ENCODE measurements at regions not wholly inside any gene's neighbourhood (a gene's known extent, or its start where the extent isn't known, plus 50 kb on each side); places are given as distances from the start of the nearest gene placed in this dataset.
"Not testable (repeated sequence)": the region's sequence is repeated elsewhere in the genome, so short reads cannot be mapped to it uniquely, and the experiment has no call there.

DNA sequence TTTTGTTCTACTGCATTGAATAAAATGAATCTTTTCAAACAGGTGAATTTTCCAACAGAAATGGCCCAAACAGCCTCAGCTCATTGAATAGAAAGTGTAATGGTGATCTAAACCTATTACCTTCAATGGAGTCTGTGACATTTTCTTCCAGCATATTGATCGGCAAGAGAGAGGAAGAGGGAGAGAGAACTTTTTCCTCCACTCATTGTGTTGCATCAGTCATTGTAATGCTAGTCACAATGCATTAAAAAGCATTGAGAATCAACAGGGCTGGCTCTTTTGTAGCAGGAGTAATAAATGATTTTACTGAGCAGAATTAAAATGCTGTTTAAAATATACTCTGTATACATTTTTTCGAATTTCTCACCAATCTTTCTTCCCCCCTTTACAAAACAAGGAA, 1794.5 kb upstream of the CELF4 start:
- no peak for DNase-seq (ENCODE audit: low spot score)

DNA sequence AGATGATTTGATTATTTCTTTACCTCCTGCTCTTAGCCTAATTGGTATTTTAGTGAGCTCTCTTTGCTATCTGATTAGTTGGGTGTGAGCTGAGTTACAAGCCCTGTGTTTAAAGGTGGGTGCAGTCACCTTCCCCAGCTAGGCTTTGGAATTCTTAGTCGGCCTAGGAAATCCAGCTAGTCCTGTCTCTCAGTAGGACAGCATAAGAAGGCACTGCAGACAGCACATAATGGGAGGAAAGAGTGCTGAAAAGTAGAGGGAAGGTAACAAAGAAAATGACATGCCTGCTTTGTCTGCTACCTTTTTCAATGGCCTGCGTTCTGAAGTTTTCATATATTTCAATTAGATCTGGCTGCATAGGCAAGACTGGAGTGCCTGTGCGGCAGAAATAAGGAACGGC, 1794.0 kb upstream of the CELF4 start:
- DNase-seq (ENCODE audit: low spot score) = no peak

DNA sequence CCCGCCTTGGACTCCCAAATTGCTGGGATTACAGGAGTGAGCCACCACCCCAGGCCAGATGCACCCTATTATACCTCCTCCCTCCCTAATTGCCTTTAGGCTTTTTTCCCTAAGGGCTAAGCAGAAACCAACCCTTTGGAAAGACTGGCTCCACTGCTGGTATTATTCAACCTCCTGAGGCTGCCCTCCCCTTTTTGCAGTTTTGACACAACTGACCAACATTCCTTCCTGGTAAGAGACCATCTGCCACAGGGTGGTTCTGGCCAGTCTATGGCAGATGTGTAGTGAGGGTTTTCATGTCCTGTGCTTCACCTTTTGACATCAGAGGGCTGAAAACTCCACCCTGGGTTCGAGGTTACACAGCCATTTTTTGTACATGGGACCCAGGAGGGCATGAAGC, 1785.3 kb upstream of the CELF4 start:
- no peak for DNase-seq (ENCODE audit: low spot score)

DNA sequence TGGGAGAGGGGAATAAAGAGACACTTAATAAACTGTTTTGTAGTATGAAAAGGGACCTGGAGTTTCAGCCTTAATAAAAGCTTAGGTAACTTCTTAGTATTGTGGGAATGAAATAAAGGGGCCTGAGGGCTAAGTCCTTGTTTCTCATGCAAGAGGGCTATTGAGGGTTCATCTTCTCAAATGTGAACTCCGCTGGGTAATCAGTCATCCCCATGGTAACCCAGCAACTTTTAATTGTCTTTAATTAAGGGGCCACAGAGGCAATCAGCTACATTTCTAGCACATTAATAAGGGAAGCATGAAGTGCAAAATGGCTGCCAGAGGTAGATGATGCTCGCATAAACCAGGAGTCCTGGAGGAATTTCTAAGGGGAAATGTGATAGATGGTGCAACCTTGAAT, 1784.2 kb upstream of the CELF4 start:
- DNase-seq (ENCODE audit: low spot score) = no peak

DNA sequence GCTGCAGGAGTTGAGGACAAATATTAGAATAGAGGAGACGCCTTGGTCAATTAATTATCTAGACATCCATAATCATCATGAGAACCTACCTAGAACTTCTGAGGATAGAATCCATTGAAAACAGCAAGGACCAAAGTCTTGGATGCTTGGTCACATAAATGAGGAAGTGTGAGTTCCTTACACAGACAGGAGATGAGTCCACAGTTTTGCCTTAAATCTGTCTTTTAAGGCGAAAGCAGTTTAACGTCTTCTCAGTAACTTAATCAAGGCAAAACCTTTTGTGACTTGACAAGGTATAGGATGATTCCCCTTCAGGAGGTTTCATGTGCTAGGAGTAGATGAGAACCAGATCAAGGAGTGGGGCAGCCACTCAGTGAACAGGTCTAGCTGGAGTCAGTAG, 1783.2 kb upstream of the CELF4 start:
- no peak for DNase-seq (ENCODE audit: low spot score)

DNA sequence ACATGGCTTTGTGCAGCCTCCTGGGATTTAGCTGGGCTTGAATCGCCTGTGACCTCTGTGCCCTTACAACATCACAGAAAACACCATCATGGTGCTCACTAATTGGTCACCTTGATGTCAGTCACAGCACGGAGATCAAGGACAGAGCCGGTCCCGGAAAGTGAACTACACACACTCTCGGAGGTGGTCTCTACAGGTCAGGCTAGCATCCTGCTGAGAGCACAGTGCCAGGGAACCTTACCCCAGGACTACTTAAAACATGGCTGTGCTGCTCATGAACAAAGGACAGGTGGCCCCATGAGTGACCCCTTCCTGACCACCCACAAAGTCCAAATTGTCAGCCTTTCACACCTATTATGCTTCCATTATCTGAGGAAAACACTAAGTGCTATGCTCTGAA, 1782.1 kb upstream of the CELF4 start:
- DNase-seq (ENCODE audit: low spot score) = no peak

DNA sequence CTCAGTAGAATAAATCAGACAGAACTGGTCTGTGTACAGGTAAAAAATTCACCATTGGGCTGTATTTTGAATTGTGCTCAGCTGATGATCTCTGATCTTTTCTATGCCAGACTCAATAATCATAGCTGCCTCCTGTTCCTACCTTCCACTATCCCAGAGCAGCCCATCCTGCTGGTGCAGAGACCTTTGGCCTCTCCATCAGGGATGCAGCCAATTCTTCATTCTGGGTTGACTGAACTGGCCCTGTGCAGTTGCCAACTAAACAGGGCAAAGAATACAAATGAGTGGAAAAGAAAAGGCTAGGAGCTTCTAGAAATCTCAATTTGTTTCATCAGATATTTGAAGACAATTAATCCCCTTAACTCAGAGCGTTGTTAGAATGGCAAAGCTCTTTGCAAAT, 1781.3 kb upstream of the CELF4 start:
- no peak for DNase-seq (ENCODE audit: low spot score)

DNA sequence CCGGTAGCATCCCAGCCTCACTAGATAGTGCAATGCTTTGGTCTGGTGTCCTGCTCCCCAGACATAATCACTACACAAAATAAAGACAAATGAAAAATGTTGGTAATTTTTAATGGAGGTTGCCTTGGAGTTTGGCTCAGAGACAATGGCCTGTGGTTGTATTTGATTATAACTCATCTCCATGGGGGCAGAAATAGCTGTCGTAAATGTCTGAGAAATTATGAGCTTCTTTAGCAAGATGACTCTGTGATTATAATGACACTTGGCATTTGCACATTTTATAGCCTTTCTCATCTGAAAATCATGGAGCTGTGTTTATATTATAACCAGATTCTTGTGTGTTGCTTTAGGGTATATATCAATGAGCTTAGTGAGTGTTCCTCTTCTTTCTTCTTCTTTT, 1779.7 kb upstream of the CELF4 start:
- no peak for DNase-seq (ENCODE audit: low spot score)

DNA sequence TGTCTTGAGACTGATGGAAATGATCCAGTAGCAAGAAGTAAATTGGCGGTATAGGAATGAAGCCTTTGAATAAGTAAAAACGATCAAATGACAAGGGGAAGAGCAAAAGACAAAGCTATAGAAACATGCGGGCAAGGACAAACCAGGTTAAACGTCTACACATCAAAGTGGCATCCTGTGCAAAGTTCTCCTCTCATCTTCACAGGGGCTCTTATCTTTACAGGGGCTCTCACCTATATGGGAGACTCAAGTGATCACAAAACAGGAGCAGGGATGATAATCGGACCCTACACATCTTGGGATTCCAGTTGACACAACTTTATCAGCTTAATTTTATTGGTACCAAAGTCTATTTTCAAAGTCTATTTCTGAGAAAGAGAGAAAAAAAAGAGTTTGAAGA, 1778.9 kb upstream of the CELF4 start:
- no peak for DNase-seq (ENCODE audit: low spot score)

DNA sequence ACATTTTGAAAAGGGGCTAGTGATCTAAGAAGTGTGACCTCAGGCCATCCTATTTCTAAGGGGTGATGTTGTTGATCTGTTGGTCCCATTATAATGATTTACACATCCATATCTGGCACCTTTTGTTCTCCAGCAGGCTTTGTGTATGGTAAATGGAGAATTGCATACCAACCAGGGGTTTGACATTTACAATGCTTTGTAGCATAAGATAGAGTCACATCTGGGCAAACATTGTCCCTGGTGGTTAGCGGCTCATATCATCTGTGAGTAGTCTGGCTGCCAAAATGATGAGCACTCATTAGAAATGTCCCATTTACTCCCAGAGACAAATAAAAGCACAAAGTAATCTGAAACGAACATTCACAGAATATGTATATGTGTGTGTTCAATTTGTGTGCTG, 1775.5 kb upstream of the CELF4 start:
- DNase-seq (ENCODE audit: low spot score) = no peak

DNA sequence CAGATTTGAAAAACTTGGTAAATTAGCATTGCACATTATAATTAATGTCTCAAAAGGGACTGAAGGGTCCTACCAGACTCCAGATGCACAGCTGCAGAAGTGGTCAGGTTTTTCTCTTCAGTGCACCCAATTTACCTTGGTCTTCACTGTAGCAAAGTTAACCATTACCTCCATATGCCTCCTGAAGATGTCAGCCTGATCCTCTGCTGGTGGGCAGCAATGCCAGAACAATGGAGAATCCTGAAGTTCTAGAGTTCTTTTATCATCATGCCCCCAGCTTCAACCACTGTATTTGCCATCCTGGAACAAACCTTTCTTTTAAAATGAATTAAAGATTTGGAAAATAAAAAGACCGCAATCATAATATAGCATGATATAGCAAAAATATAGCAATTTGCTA, 1774.8 kb upstream of the CELF4 start:
- DNase-seq (ENCODE audit: low spot score) = no peak

DNA sequence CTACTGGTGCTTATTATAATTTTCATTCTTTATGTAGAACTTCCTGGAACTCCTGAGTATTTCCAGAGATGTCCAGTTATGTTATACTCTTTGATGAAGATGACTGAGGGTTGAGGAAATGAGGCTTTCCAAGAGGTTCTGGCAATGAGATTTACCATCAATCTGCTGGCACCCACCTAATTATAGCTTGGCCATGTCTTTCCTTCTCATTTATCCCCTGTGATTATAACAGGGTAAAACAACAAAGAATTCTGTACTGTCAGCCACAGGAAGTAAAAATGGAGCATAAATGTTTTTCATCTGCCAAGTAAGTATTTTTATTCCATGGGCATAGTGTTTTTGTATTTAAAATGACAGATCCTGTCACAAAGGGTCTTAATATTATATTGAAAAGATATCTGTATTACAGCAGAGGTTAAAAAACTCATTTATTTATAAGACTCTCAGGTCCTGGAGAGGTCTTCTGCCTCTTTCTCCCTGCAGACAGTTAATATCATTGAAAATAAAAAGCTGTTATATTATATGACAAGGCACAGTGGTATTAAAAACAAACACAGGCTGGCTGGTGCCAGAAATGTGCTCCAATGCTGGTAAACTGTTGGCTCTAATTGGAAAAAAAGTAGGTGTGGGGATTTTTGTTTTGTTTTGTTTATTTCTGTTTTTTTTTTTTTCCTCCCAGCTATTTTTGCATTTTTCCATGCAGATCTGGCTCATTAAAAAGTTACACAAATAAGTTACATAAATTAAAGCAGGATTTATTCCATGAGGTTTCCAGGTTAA, 1764.1 kb upstream of the CELF4 start:
- no peak for DNase-seq (ENCODE audit: low spot score)

DNA sequence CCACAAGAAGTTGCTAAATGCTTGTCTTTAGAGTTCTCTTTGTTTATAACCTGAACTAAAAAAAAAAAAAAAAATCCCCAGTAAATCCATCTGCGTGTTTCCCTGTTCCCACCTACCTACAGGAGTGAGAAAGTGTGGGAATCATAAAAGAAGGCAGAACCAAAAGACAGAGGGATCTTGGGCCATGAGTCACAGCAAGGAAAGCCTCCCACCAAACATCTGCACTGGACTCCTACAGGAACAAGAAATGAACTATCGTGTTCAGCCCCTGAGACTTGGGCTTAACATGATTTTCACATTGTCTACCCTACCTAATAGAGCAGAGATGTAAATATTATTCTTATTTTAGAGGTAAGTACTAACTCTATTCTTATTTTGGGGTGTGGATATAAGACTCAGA, 1761.2 kb upstream of the CELF4 start:
- no peak for DNase-seq (ENCODE audit: low spot score)

DNA sequence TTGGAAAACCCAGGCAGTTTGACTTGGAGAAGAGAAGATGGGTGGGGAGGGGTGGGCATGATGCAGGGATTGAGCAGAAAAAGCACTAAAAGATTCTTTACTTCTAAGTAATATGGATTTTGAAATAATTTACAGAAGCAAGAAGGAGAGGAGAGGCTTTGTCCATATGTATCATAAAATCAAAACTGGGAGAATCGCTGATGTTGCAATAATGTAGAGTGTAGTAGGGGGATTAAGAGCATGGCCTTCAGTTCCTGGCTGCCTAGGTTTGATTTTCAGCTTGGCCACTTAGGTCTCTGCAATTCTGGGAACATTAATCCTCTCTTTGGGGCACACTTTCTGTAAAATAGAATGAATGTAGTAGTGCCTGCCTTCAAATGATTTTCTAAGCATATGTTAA, 1760.4 kb upstream of the CELF4 start:
- DNase-seq (ENCODE audit: low spot score) = no peak

DNA sequence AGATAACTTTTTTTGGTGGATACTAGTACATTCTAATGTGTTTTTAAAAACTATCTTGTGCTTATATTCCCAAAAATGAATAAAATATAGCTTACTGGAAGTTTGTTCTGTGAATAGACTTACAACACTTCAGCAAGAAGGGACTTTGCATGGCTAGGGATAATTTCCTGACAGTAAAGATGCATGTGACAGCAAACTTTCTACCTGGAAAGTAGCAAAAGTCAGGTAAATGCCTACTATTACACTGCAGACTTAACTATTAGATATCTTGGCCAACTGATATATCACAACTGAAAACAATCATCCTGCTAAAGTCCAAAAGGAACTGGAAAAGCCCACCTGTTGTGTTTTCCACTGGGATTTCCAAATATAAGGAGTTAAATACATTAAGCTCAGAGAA, 1753.5 kb upstream of the CELF4 start:
- DNase-seq (ENCODE audit: low spot score) = no peak

DNA sequence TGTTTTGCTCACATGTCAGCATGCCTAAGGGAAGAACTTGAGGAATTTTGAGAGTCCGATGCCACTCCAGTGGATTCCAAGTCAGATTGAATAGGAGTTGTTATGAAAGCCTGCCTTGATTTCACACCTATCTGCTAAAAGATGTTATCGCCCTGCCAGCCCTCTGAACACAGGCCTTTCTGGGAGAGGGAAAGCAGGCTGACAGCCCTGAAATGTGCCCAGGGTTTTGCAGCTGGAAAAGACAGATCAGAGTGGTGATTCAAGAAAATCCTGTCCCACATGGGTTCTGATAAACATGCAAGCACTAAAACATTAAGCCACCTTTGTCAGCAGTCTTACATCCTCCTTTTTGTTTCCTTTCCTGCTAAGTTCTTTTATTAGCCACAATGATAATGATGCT, 1752.9 kb upstream of the CELF4 start:
- DNase-seq (ENCODE audit: low spot score) = no peak

DNA sequence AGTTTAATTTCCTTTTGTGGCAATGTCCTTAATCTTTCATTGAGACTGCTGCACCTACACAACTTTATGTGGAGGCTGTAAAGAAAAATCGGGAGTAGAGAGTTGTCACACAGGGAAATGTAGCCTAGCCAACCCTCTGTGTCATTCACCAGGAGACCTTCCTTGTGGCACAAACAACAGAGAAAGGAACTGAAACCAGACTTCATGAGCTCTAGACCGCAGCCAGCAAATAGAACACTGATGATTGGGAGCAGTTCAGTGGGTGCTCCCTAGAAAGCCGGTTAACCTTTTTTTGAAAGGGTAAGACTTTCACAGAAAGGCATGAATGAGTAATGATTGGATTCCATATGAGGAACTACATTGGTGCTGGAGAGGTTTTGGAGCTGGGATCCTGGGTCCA, 1752.4 kb upstream of the CELF4 start:
- no peak for DNase-seq (ENCODE audit: low spot score)

DNA sequence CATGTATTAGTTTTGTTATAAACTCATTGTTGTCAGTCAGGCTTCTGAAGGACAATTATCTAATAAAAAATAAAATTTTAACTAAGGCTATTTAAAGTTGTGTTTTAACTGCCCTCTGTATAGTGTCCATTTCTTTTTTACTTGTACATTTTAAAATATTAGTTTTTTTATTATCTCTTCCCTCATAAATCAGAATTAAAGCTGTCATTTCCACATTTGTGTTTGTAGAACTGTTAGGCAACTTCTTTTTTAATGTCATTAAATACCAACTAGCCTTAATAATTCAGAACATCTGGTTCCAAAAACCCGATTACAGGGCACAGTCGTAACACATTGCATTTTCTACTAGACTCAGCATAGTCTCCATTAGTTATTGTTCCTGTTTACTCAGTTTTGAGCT, 1749.0 kb upstream of the CELF4 start:
- DNase-seq (ENCODE audit: low spot score) = no peak

DNA sequence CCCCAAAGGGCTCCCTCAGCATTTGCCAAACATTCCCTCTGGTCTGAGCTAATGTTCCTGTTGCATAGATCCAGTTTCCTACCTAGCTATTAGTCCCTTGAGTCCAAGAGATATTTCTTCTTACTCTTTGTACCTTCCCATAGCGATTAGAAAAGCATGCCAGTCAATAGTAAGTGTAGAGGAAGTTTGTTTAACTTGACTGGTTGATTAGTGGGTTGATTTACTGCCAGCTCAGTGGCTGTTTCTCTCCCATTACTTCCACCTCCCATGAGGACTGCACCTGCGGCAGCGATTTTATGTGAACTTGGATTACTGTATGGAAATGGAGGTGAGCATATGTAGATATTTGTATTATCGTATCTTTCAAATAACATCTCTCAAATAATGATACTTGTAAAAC, 1748.4 kb upstream of the CELF4 start:
- DNase-seq (ENCODE audit: low spot score) = no peak

DNA sequence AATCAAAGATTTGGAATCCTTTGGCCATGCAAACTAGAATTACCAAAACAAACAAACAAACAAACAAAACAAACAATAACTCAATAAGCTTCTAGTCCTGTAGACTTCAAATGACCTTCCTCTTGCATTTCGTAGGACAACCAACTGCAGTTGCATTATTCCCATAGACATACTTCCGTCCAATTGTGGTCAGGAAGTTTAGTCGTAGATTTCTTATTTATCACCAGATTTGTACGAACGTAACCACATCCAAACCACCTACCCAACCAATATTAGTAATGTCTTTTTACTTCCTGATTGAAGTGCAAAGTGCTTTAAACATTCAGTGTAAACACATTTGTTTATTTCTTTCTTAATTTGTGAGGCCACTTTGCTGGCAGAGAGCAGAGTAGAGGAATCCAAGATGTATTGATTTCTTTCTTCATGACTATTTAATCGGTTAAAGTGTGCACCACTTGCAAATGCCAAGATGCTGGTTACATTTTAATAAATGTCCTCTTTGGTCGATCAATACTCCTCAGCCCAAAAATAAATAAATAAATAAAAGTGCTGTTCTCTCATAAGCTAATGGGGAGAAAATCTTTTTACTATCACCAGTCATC, 1745.6 kb upstream of the CELF4 start:
- DNase-seq (ENCODE audit: low spot score) = no peak

DNA sequence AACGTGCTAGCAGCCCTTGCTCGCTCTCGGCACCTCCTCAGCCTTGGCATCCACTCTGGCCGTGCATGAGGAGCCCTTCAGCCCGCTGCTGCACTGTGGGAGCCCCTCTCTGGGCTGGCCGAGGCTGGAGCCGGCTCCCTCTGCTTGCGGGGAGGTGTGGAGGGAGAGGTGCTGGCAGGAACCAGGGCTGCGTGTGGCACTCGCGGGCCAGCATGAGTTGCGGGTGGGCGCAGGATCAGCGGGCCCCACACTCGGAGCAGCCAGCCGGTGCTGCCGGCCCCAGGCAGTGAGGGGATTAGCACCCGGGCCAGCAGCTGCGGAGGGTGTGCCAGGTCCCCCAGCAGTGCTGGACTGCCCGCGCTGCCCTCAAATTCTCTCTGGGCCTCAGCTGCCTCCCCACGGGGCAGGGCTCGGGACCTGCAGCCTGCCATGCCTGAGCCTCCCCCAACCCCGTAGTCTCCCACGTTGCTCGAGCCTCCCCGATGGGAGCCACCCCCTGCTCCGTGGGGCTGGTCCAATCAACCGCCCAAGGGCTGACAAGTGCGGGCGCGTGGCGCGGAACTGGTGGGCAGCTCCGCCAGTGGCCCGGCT, 1743.4 kb upstream of the CELF4 start:
- DNase-seq (ENCODE audit: low spot score) = not testable (repeated sequence)

DNA sequence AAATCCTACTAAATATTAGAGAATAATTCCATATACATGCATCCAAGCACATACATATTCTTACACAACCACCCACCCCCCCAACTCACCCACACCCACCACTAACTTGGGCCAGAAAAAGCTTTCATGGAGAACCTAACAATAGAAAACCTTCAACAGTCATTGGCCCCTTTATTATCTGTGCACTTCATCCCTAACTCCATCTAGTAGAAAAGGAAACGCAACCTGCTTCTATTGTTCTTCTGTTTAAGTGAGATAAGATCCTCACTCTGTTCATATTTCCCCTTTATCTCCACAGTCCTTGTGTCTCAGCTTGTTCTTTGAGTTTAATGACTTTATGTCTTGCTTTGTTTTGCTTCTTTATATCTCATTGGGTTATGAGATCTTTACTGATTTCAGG, 1740.2 kb upstream of the CELF4 start:
- DNase-seq (ENCODE audit: low spot score) = no peak

DNA sequence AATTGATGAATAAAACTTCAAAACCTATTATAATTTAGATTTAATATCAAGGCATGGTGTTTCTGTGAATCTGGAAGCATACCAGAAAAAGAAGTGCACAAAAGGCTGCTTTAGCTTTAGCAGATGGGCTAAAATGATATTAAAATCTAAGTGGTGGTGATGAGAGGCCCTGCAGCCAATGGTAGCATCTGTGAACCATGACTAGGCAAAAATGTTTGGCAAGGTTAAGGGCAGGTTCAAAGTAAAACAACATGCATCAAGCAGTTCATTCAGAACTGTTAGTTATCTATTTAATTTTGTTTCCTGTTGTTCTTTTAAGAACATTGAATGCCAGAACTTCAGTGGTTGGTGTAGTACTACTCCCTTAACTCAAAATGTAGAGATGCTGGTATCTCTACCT, 1736.9 kb upstream of the CELF4 start:
- no peak for DNase-seq (ENCODE audit: low spot score)

DNA sequence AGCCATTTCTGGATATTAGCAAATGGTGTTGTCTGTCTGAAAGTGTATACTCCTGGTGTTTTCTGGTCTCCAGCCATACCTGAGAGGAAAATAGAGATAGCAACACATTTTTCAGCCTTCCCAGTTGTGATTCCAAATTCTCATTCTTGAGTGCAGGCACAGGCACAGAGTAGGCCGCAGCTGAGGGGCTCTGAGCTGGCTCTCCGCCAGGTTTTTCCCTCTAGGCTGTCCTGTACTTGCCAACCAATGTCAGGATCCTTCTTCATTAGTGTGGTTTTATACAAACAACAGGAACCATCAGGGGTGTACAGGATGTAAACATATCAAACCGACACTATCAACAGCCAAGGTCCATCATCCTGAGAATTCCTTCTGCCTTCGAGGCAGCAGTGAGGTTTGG, 1733.6 kb upstream of the CELF4 start:
- no peak for DNase-seq (ENCODE audit: low spot score)
